Choroid plexus epithelial cell (primary cell): ENCODE measurements at regions not wholly inside any gene's neighbourhood (a gene's known extent, or its start where the extent isn't known, plus 50 kb on each side); places are given as distances from the start of the nearest gene placed in this dataset.

Experiments used
- DNase-seq: peaks from one replicate; pipeline ENCODE4 v3.0.0-alpha.2; 2010; ENCODE audit warnings: low read depth
- H3K4me3 ChIP-seq: 2 replicates; pipeline ENCODE4 v1.5.1; 2011; ENCODE audit warnings: low read depth, mild to moderate bottlenecking, control low read depth, low read length, moderate library complexity
- TF ChIP-seq, protein P1 (sequence below): conservative IDR thresholded peaks from 2 replicates; pipeline ENCODE4 v1.5.1; 2011; ENCODE audit warnings: low read depth, mild to moderate bottlenecking, control low read depth, inconsistent platforms, low read length, moderate library complexity

- DNase-seq = no peak
- TF ChIP-seq, protein P1, sequence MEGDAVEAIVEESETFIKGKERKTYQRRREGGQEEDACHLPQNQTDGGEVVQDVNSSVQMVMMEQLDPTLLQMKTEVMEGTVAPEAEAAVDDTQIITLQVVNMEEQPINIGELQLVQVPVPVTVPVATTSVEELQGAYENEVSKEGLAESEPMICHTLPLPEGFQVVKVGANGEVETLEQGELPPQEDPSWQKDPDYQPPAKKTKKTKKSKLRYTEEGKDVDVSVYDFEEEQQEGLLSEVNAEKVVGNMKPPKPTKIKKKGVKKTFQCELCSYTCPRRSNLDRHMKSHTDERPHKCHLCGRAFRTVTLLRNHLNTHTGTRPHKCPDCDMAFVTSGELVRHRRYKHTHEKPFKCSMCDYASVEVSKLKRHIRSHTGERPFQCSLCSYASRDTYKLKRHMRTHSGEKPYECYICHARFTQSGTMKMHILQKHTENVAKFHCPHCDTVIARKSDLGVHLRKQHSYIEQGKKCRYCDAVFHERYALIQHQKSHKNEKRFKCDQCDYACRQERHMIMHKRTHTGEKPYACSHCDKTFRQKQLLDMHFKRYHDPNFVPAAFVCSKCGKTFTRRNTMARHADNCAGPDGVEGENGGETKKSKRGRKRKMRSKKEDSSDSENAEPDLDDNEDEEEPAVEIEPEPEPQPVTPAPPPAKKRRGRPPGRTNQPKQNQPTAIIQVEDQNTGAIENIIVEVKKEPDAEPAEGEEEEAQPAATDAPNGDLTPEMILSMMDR = no peak
- no peak overlapping the region for H3K4me3 ChIP-seq
These were observed 586.8 kb upstream of the LMO3 start for GRCh38 chr12:17192721-17193120.

GRCh38 chr12:17169726-17170471 lies 563.9 kb upstream of the LMO3 start:
- TF ChIP-seq, protein P1 = no peak
- DNase-seq = no peak
- no peak overlapping the region for H3K4me3 ChIP-seq

DNA sequence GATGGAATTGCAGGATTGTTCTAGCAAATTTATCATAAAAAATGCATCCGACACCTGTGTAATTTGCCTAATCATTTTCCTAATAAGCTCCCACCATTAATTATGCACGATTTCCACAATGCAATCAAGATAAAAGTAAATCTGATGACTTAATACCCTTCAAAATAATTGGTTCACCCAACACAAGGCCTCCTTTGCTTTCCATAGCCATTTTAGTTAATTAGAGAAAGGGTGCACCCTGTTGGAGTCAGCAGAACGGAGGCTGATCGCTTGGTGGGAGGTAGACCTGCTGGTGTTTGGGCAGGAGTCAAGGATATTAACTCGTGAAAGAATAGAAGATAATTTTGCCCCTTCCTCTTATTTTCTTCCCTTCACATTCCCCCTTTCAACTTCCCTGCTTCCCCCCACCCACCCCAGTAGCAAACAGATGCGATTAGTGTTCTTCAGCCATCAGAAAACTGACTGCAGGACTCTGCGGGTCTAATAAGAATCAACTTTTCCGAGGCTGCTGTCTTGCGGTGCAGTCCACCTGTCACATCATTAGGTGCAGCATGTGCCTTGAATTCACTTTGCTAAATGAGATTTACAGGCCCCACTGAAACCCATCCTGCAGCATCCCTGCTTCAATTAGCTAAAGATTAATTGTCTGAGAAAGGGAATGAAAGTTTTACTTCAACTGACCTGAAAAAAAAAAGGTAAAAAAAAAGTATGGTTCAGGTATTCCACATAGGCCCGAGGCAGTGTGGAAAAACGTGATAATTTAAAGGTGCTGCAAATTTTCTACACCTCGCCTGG lies 553.7 kb upstream of the LMO3 start:
- no peak for DNase-seq
- TF ChIP-seq, protein P1 = no peak
- no peak overlapping the region for H3K4me3 ChIP-seq

DNA sequence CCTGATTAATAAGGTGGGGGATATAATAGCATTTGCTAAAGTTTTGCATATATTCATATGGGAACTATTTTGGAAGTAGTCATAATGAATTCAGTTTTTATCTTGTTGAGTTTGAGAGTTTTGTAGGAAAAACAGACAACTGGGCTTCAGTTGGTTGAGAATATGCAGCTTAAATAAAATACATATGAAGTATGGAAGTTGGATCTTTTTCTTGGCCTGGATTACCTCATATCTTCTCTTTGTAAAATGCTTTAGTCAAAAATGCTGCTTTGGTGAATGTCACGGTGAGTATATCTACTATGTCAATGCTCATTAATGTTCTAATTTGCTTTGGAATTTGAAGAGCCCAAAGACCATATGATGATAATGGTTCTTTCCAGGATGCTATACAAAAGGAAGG lies 552.2 kb upstream of the LMO3 start:
- TF ChIP-seq, protein P1 = no peak
- no peak for DNase-seq

DNA sequence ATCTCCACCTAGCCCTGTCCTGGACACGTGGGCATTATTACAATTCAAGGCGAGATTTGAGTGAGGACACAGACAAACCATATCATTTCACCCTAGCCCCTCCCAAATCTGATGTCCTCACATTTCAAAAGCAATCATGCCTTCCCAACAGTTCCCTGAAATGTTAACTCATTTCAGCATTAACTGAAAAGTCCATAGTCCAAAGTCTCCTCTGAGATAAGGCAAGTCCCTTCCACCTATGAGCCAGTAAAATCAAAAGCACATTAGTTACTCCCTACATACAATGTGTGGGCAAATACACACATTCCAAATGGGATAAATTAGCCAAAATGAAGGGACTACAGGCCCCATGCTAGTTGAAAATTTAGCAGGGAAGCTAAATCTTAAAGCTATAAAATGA lies 546.0 kb upstream of the LMO3 start:
- no peak for DNase-seq
- TF ChIP-seq, protein P1 = no peak

More for the DNA sequence above, 552.2 kb upstream of the LMO3 start:
- H3K4me3 ChIP-seq = no peak overlapping the region

GRCh38 chr12:17148706-17149105 lies 542.7 kb upstream of the LMO3 start:
- H3K4me3 ChIP-seq = no peak overlapping the region
- no peak for DNase-seq
- TF ChIP-seq, protein P1 = no peak

More for the DNA sequence above, 546.0 kb upstream of the LMO3 start:
- no peak overlapping the region for H3K4me3 ChIP-seq

GRCh38 chr12:17142856-17143255 lies 536.9 kb upstream of the LMO3 start:
- TF ChIP-seq, protein P1 = no peak
- DNase-seq = no peak
- H3K4me3 ChIP-seq = no peak overlapping the region
